ENCODE measurements at regions not wholly inside any gene's neighbourhood (a gene's known extent, or its start where the extent isn't known, plus 50 kb on each side); places are given as distances from the start of the nearest gene placed in this dataset.

GRCh38 chr2:181324912-181325311 is 132.3 kb upstream of the ITGA4 start:
- TF ChIP-seq CTCF (IDR thresholded peaks at IDR 0.05) (no peak), POLR2A (IDR thresholded peaks at IDR 0.05) (no peak), POLR2AphosphoS5 (IDR thresholded peaks at IDR 0.05) (no peak)
